Prostate gland (tissue), 2 donors: ENCODE measurements at regions not wholly inside any gene's neighbourhood (a gene's known extent, or its start where the extent isn't known, plus 50 kb on each side); places are given as distances from the start of the nearest gene placed in this dataset.

ENCODE experiments used
- DNase-seq: peaks from one replicate; pipeline ENCODE4 v3.0.0-alpha.2; 2019; ENCODE audit warnings: low spot score
- H3K27ac ChIP-seq, 2 donors: fragments of 200-600 bp; sonication (generic); 2 replicates each; pipeline ENCODE4 v1.5.1; 2017 to 2019
- H3K27me3 ChIP-seq: fragments of 200-600 bp; sonication (generic); replicated peaks from 2 replicates; pipeline ENCODE4 v1.5.1; 2019; ENCODE audit not compliant: insufficient read depth
- H3K36me3 ChIP-seq, 2 donors: fragments of 200-600 bp; sonication (generic); 1 replicate in 1 of 2; 2 replicates in 1 of 2; pipeline versions ENCODE4 v1.5.1 to v1.8.1; 2017 to 2019
- H3K4me1 ChIP-seq: fragments of 200-600 bp; sonication (generic); replicated peaks from 2 replicates; pipeline ENCODE4 v1.5.1; 2019
- H3K4me3 ChIP-seq, 2 donors: fragments of 200-600 bp; sonication (generic); 2 replicates each; pipeline ENCODE4 v1.5.1; 2017 to 2019
- H3K9me3 ChIP-seq: fragments of 200-600 bp; sonication (generic); 2 replicates; pipeline ENCODE4 v1.5.1; 2017
- CTCF ChIP-seq, 4 experiments: fragments of 200-600 bp in 2 of 4; fragments of 450-650 bp in 2 of 4; sonication (generic) in 2 of 4; IDR thresholded peaks; 1 replicate in 3 of 4; 2 replicates in 1 of 4; pipeline ENCODE4 v1.5.1; 2016 to 2019; ENCODE audit warnings: antibody characterized with exemption in 4 of 4, mild to moderate bottlenecking in 2 of 4, moderate library complexity in 2 of 4
- POLR2A ChIP-seq: fragments of 450-650 bp; IDR thresholded peaks from one replicate; pipeline ENCODE4 v1.6.1; 2016; ENCODE audit warnings: antibody characterized with exemption, mild to moderate bottlenecking
- POLR2AphosphoS5 ChIP-seq: sonication (generic); formaldehyde crosslinking; IDR thresholded peaks from one replicate; pipeline ENCODE4 v1.6.1; 2017; ENCODE audit warnings: antibody characterized with exemption
- WGBS: methylation state at CpG from one replicate; pipeline ENCODE4 v1.1.5; 2018; 5-methylcytosine and 5-hydroxymethylcytosine counted together
- intact Hi-C: fragments of 100-400 bp; cut with DNase I; formaldehyde crosslinking; loops from one replicate; pipeline ENCODE4 v1.14.2; 2022

GRCh38 chrX:38968344-38969216 is 167.3 kb downstream of the MID1IP1 start:
- H3K27me3 ChIP-seq, result no peaks in the 10 kb centered on the region
- no peaks in the 10 kb centered on the region for H3K36me3 ChIP-seq
- no peaks in the 10 kb centered on the region for H3K4me1 ChIP-seq
- TF ChIP-seq POLR2A (no peak), POLR2AphosphoS5 (no peak), CTCF (IDR thresholded peaks at IDR 0.05) (no peak)
- no peak overlapping the region for H3K27ac ChIP-seq
- no peak for DNase-seq
- intact Hi-C loops, result no loop called here
- H3K4me3 ChIP-seq, result no peak overlapping the region
- no peaks in the 10 kb centered on the region for H3K9me3 ChIP-seq
- WGBS, result 44% methylated on average over 3 of the region's 3 CpGs

- intact Hi-C loops, result no loop called here
- no peak overlapping the region for H3K27ac ChIP-seq
- H3K27me3 ChIP-seq, result no peaks in the 10 kb centered on the region
- TF ChIP-seq POLR2AphosphoS5 (no peak), POLR2A (no peak), CTCF (IDR thresholded peaks at IDR 0.05) (no peak)
- no peaks in the 10 kb centered on the region for H3K4me1 ChIP-seq
- H3K36me3 ChIP-seq, result no peaks in the 10 kb centered on the region
- no peak for DNase-seq
- no peak overlapping the region for H3K4me3 ChIP-seq
- no peaks in the 10 kb centered on the region for H3K9me3 ChIP-seq
- WGBS, result 88% methylated on average over 1 of the region's 1 CpG
Observed at GRCh38 chrX:38970074-38970473, 168.8 kb downstream of the MID1IP1 start.

GRCh38 chrX:38970845-38971244 is 169.6 kb downstream of the MID1IP1 start:
- intact Hi-C loops, result no loop called here

GRCh38 chrX:38973322-38973721 is 172.1 kb downstream of the MID1IP1 start:
- intact Hi-C loops, result no loop called here
- no peaks in the 10 kb centered on the region for H3K9me3 ChIP-seq
- no peaks in the 10 kb centered on the region for H3K36me3 ChIP-seq
- DNase-seq, result no peak
- no peak overlapping the region for H3K27ac ChIP-seq
- H3K27me3 ChIP-seq, result no peaks in the 10 kb centered on the region
- 32% methylated on average over 3 of the region's 3 CpGs for WGBS
- H3K4me3 ChIP-seq, result no peak overlapping the region
- H3K4me1 ChIP-seq, result no peaks in the 10 kb centered on the region
- TF ChIP-seq POLR2AphosphoS5, result no peak
- TF ChIP-seq CTCF (IDR thresholded peaks at IDR 0.05), result no peak

More at GRCh38 chrX:38970845-38971244, 169.6 kb downstream of the MID1IP1 start:
- TF ChIP-seq POLR2AphosphoS5, result no peak
- no peak for TF ChIP-seq POLR2A
- TF ChIP-seq CTCF (IDR thresholded peaks at IDR 0.05), result no peak
- Histone ChIP-seq H3K9me3 (no peaks in the 10 kb centered on the region), H3K27ac (no peak overlapping the region), H3K4me3 (no peak overlapping the region), H3K36me3 (no peaks in the 10 kb centered on the region), H3K27me3 (no peaks in the 10 kb centered on the region), H3K4me1 (no peaks in the 10 kb centered on the region)
- WGBS, result 95% methylated on average over 3 of the region's 3 CpGs
- no peak for DNase-seq

GRCh38 chrX:38974542-38974941 is 173.3 kb downstream of the MID1IP1 start:
- Histone ChIP-seq H3K27me3 (no peaks in the 10 kb centered on the region), H3K27ac (no peak overlapping the region), H3K4me3 (no peak overlapping the region), H3K36me3 (no peaks in the 10 kb centered on the region), H3K9me3 (no peaks in the 10 kb centered on the region), H3K4me1 (no peaks in the 10 kb centered on the region)
- no peak for DNase-seq
- intact Hi-C loops, result no loop called here
- TF ChIP-seq POLR2AphosphoS5 (no peak), CTCF (IDR thresholded peaks at IDR 0.05) (no peak), POLR2A (no peak)
- 97% methylated on average over 3 of the region's 3 CpGs for WGBS
